GOT3 (cell line): ENCODE measurements at regions not wholly inside any gene's neighbourhood (a gene's known extent, or its start where the extent isn't known, plus 50 kb on each side); places are given as distances from the start of the nearest gene placed in this dataset.
"Not testable (repeated sequence)": the region's sequence is repeated elsewhere in the genome, so short reads cannot be mapped to it uniquely, and the experiment has no call there.

Experiments used
- DNase-seq: peaks from one replicate; lab custom pipeline; 2025; ENCODE audit warnings: mixed read lengths; lab: John Stamatoyannopoulos, UW

DNA sequence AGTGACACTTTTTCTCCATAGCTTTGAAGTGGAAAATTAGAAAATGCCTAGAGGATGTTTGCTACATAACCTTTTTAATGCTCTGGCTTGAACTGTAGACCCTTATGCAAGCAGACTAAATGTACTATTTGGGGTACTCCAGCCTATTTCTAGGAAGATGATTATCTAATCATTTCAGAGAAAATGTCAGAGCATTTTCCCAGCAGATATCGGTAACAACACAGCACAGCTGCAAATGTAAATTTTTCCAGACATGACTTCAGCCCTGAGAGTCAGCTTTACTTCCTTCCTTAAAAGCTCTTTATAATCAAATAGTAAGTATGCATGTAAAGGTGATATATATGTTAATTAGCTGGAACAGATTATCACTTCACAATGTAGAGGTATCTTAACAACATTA, 1647.1 kb downstream of the SUCLG1 start:
- DNase-seq: no peak

DNA sequence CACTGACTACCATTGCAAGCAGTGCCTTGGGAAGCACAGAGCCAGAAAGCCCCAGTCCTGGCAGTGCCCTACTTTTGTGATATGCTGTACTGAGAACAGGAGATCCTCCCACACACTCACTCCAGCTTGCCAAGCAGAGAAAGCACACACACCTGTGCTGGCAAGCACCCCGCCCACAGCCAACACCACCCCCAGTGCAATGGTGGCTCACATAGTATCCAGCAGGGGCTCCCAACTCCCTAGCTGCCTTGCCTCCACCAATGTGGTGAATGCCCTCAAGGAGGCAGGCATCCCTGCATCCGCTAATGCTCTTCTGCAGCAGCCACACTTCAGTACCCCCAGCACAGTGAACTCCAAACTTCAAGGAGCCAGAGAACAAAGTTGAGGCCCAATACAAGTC, 1655.8 kb downstream of the SUCLG1 start:
- no peak for DNase-seq

DNA sequence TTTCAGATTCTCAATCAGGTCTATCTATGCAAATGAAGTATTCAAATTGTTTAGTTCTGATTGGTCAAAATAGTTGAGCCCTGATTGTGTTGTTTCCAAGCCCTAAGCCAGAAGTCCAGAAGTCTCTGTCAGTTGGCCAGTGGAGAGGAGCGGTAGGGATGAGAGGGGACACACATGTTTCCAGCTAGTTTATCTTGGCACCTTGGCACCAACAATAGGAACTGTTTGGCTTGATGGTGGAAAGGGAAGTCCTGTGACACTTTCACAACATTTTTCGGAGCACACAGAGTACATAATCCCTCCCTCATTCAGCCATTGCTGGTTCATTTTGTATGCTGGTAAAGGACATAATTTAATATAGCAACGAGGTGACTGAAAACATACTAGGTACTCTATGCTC, 1661.6 kb downstream of the SUCLG1 start:
- DNase-seq: no peak

DNA sequence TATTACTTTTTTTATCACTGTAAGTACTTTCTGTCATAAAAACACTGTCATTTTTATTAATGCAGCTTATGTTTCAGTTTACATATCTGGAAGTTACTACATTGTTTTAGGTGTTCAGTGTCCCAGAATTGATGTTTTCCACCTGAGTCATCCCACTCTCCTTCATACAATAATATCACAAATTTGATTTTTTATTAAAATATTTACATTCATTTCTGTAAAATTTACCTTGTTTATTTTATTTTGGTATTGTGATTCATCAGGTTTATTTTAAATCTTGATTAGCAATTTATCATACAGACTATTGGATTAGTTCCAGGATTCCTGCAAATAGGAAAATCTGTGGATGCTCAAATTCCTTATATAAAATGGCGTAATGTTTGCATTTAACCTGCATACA, 1662.9 kb downstream of the SUCLG1 start:
- DNase-seq: no peak

DNA sequence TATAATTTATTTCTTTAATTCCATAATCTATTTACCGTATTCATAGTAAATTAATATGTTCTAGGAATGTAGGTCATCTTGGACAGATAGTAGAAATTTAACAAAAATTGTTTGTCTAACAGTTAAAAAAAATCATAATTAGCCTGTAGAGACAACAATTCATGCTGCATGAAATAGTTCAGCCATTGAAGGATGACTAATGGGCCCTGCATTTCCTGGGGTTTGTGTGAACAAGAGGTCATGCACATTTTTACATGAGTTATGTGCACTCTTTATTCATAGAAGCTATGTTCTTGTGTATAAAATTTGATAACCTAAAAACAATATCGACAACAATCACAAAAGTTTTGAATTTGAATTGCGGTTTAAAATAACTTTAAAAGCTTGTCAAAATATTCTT, 1663.6 kb downstream of the SUCLG1 start:
- DNase-seq: no peak

DNA sequence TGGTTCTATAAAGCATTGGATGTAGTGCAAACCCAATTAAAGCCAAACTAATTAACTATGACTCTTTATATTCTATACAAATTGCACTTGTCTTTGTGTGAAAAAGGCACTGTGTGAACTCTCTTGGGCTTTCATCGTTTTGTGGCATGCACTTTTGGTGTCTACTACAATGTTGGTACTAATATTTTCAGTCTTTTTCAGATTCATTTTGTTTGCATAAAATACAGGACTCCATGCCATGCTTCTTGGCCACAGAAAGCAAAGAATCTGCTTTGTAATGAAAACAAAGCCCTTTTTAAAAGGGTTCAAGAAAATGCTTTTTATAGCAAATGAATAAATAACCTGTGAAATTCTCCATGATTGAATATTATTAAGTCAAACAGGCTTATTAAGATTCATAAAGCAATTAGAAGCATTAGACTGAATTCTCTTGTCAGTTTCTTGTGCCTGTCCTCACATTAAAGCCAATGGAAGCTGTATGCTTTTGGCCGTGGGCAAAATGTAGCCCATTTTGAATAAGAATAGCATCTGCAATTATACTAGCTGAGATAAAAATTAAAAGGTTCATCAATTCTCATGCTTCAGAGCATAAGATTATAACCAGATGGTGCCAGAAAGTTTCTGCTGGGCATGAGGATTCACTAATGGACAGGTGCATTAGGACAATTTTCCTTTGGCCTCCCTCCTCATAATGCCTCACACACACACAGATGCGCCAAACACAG, 1665.2 kb downstream of the SUCLG1 start:
- no peak for DNase-seq

DNA sequence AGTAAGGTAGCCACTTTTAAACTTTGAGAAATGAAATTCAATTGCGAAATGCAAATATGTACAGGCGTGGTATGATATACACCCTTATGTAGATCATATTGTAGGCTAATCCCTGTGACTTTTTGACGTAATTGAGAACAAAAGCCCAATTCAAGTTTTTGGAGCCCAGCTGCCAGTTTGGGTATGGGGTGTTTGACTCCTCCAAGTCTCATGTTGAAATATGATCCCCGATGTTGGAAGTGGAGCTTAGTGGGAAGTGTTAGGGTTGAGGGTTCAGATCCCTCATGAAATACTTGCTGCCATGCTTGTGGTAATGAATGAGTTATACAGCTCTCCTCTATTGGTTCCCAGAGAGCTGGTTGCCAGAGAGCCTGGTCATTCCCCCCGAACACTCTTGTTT, 1666.8 kb downstream of the SUCLG1 start:
- no peak for DNase-seq

DNA sequence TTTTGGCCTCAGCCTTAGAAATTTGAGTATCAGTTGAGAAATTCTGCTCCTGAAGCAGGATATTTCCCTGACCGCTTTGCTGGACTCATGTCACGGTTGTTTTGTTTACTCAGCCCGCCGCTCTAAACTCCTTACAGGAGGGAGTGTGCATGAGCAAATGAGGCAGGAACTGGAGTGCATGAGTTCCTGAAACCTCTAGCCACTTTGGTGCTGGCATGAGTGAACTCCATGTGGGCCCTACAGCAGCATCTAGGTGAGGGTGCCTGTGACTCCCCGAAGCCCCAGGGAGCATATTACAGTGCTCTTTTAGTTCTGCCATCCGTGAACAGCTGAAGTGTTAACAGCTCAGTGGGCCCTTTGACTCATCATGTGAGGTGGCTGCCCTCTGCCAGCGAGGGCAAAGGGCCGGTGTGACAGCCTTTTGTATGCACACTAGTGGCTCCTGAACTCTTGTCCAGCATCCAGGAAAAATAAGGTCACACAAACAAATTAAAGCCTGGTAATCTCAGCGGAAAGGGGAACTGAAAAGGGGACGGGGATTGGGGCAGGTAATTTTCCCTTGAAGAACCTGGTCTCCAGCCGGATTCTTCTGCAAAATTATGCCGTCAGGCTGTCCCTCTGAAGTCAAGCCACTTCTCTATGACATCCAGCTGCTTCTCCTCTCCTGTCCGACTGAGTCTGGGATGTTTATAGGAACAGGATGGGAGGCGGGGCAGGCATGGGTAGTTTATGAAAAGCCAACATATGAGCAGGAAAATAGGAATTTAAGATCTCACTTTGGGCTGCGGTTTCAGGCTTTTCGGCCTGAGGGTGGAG, 1668.7 kb downstream of the SUCLG1 start:
- no peak for DNase-seq

DNA sequence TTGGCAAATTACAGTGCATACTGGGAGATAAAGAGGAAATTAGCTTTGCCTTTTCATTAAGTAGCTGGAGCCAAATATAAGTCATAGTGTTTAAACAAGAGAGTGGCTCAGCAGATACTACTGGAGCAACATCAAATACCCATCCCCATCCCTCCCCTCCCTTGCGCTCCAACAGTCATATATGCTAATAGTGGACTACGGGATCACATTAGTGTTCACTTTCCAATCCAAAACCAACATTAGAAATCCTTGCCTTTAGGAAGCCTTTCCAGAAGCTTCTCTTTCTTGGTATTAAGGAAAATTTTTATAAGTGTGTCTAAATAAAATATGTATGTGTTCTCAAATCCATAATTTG, 1669.3 kb downstream of the SUCLG1 start:
- no peak for DNase-seq

DNA sequence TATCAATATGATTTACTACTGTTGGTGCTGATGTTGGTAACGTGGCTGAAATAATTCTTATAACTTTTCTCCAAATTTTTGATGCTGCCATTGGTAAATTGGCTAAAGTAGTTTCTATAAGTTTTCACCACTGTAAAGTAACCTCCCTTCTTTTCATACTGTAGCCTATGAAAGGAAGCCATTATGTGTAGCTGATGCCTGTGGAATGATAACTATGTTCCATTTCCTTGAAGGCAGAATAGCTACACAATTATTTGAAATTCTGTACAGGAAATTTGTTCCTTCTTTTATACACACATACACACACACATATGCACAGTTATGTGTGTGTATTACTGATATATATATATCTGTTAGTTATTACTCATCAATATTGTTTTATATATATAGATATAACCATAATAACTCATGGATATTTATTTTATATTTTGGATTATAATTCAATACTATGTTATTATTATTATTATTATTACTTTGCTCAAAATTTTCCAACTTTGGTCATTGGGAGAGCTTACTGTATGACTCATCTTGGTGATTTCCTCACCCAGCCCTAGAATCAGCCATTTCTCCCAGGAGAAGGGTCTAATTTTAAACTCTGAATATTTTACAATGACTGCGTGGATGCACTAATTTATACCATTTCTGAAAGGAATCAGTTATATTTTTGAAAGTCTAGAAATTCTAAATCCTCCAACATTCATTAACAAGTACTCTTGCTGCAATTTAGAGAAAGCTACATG, 1677.7 kb downstream of the SUCLG1 start:
- DNase-seq: no peak

DNA sequence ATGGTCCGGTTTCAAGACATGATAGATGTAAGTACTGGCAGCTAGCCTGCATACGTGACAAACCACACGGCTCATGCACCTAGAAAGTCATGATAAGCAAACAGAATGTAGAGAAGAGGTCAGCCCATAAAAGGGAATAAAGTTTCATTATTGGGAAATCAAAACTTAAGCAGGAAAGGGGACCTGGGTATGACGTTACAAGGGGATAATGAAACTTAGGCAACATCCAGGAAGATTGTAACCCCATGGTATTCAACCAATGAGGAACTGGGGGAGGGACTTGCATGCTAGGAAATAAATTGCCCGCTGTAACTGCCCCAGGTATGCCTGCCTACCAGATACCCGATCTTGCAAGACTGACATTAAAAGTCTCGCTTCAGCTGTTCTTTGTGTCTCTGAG, 1679.0 kb downstream of the SUCLG1 start:
- no peak for DNase-seq

DNA sequence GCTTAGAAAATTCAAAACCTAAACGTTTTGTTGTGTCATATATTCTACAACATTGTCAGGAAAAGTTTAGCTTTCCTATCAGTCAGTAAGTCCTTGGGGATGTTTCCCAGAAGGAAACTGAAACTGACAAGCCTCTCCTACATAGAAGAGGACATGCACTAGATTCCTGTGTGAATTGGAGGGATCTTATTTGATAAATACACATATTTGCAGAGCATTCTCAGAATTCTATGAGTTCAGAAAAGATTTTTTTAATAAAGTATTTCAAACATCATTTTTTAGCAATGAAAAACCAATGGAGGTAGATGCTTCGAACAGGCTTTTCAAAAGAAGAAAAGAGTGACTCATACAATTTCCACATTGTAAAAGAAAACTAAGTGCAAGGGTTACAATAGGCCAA, 1706.7 kb downstream of the SUCLG1 start:
- DNase-seq: no peak

DNA sequence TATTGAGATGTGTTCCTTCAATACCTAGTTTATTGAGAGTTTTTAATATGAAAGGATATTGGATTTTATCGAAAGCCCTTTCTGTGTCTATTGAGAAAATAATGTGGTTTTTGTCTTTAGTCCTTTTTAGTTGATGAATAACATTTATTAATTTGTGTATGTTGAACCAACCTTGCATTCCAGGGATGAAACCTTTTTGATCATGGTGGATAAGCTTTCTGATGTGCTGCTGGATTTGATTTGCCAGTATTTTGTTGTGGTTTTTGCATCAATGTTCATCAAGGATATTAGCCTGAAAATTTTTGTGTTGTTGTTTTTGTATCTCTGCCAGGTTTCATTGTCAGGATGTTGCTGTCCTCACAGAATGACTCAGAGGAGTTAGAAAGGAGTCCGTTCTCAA, 1710.4 kb downstream of the SUCLG1 start:
- DNase-seq: no peak

DNA sequence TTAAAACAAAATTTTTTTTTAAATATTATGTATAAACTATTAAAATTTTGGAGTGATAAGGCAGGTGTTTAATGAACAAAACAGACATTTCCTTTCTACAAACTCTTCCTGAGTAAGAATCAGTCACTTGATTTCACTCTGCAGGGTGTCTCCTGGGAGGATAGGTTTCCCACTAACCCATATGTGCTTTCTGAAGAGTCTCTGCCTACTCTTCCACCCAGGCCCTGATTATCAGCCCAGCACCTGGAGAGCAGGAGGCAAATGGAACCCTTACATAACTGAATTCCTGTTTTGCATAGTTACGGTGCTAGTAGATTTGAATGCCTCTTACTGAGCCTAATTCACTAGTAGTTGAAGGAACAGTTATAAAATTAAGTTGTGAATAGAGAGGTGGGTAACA, 1718.6 kb downstream of the SUCLG1 start:
- no peak for DNase-seq

DNA sequence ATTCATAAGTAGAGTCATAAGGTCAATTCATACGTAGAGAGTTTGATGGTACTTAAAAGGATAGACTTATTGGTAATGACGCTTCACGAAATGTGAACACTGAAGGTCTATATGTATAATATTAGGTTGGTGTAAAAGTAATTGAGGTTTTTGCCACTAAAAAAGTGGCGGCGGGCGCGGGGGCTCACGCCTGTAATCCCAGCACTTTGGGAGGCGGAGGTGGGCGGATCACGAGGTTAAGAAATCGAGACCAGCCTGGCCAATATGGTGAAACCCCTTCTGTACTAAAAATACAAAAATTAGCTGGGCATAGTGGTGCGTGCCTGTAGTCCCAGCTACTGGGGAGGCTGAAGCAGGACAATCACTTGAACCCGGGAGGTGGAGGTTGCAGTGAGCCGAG, 1721.1 kb downstream of the SUCLG1 start:
- DNase-seq: not testable (repeated sequence)

DNA sequence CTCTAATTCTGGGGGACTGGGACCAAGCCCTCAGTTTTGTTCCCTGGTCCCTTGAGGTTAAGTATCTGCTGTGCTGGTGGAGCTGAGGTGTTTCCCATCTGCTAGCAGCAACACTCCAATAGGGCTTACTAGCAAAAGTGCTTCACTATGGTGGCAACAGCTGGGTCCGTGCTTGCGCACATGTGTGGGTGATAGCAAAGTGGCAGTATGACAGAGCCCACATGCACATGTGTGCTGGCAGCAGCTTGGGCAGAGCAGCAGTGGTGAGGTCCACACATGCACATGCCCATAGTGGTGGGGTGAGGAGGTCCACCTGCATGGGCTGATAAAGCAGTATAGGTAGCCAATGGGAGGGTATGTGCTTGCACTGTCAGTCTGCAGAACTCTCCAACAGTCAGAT, 1723.7 kb downstream of the SUCLG1 start:
- DNase-seq: no peak

DNA sequence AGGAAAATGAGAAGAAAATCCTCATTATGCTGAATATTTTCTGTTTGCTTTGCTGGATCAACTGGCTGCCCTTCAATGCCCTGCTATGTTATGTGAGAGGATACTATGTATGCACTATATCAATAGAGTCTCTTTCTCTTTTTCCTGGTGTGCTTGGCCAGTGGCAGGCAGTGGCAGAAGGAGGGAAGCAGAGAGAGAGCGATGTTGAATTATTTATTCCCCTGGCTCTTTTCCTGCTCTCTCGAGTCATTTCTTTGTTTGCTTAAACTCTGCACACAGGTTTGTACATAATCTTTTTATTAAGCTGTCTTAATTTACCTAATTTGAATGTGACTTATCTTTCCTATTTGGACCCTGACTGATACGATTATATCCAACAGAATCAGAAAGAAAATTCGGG, 1727.3 kb downstream of the SUCLG1 start:
- DNase-seq: no peak

DNA sequence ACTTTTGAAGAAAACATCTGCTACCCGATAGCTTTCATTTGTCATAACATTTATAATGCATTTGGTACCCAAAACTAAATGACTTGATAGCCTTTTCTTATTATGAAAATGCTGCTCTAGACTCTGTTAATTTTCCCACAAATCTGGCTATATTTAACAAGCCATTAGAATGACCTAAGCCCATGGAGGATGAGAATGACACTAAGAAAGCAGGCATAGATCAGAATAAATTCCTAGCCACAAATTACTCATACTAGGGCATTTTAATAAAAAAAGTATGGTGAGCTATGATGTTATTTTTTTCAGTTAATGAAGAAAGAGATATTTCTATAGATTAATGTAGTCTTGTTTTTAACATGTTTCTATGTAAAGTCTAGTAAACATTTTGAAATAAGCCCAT, 1728.3 kb downstream of the SUCLG1 start:
- no peak for DNase-seq

DNA sequence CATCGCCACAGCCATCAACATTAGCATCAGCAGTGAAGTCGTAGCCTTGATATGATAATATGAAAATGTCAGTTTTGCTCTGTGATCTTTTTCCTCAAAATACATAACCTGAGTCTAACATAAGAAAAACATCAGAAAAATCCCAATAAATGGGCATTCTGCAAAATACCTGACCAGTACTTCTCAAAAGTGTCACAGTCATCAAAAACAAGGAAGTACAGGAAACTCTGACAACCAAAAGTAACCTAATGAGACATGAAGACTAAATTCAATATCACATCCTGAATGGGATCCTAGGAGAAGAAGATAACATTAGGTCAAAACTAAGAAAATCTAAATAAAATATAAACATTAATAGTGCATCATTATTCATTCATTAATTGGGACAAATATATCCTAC, 1731.0 kb downstream of the SUCLG1 start:
- DNase-seq: no peak

DNA sequence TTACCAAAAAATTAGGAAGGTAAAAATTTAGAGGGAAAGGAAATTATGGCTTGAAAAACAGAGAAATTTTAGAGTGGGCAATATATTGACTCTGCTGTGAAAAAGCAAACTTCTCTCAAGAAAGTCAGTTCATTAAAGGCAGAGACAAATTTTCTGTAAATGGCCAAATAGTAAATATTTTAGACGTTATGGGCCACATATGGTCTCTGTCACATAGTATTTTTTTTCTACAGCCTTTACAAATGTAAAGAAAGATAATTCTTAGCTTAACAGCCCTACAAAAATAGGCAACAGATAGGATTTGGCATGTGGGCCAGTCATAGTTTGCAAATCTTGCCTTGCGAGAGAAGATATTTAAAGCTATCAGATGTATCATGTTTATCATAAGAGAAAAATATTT, 1750.4 kb downstream of the SUCLG1 start:
- DNase-seq: no peak

DNA sequence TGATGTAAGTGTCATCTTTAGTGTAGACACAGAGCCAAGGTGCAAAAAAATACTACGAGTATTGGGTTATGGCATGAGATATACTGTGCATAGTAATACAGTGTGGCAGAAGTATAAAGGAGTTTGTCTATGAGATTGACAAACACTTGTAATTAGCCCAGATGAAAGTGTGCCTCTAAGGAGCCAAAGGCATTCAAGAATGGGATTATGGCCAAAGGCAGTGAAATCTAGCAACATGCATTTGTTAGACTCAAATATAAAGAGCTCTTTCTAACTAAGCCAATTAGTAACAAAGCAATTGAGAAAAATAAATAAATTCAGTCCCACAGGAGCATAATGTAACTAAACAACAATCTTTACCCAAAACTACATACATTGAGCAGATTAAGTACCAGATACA, 1761.8 kb downstream of the SUCLG1 start:
- DNase-seq: no peak

DNA sequence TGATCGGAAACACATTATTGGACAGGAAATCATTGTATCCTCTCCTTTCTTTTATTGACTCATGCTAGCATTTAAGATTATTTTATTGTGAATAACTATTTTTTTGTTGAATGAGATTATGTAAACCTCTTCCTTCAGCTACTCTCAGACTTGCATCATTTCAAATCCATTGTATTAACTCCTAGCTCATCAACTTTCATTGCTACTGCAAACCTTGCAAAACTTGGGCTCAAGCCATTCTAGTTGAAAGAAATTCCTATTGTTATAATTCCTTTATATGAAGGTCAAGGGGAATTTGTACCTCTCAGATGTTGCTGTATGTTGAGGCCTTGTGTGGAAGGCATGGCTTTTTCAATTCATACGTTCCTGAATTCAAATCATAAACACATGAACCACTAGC, 1764.6 kb downstream of the SUCLG1 start:
- no peak for DNase-seq

DNA sequence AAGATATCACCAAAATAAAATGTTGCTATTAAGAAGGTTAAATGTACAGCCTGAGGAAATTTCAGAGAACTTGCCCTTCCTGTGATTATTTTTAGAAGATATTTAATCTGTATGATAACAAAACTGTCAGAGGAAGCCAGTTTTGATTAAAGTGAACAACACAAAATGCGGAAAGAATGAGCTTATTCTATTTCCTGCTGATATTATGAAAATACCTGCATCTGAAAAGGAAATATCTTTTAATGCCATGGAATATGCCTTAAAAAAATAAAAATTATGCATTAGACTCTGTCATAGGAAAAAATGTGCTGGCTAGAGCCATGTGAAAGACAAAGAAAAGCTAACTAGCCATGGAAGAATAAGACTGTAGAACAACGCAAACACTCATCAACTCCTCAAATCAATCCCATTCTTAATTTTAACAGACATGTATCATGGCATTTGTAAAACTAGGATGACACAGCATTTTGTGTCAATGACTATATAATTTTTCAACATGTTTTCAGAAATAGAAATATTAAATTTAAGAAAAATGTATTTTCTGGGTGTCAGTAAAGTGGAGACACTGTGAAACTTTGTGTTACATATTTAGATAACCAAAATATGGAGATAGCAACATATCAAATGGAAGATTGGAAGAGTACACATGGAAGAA, 1768.2 kb downstream of the SUCLG1 start:
- DNase-seq: no peak
